ENCODE measurements at regions not wholly inside any gene's neighbourhood (a gene's known extent, or its start where the extent isn't known, plus 50 kb on each side); places are given as distances from the start of the nearest gene placed in this dataset.

- H3K4me3 ChIP-seq (replicated peaks in 1 of 2; ENCODE audit: low read depth in 2 of 2, low read length in 2 of 2) = no peak overlapping the region
- TF ChIP-seq, protein P1, sequence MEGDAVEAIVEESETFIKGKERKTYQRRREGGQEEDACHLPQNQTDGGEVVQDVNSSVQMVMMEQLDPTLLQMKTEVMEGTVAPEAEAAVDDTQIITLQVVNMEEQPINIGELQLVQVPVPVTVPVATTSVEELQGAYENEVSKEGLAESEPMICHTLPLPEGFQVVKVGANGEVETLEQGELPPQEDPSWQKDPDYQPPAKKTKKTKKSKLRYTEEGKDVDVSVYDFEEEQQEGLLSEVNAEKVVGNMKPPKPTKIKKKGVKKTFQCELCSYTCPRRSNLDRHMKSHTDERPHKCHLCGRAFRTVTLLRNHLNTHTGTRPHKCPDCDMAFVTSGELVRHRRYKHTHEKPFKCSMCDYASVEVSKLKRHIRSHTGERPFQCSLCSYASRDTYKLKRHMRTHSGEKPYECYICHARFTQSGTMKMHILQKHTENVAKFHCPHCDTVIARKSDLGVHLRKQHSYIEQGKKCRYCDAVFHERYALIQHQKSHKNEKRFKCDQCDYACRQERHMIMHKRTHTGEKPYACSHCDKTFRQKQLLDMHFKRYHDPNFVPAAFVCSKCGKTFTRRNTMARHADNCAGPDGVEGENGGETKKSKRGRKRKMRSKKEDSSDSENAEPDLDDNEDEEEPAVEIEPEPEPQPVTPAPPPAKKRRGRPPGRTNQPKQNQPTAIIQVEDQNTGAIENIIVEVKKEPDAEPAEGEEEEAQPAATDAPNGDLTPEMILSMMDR (IDR thresholded peaks at IDR 0.05; ENCODE audit: low read depth, low read length) = no peak
- no peak for DNase-seq (ENCODE audit: low read depth in 2 of 2)
Observed at GRCh38 chr12:31822761-31823160, 93.9 kb upstream of the AMN1 start.

- H3K4me3 ChIP-seq (replicated peaks in 1 of 2; ENCODE audit: low read depth in 2 of 2, low read length in 2 of 2) = no peak overlapping the region
- no peak for DNase-seq (ENCODE audit: low read depth in 2 of 2)
- TF ChIP-seq, protein P1 (IDR thresholded peaks at IDR 0.05; ENCODE audit: low read depth, low read length) = no peak
Observed at GRCh38 chr12:31821484-31821883, 92.7 kb upstream of the AMN1 start.

DNA sequence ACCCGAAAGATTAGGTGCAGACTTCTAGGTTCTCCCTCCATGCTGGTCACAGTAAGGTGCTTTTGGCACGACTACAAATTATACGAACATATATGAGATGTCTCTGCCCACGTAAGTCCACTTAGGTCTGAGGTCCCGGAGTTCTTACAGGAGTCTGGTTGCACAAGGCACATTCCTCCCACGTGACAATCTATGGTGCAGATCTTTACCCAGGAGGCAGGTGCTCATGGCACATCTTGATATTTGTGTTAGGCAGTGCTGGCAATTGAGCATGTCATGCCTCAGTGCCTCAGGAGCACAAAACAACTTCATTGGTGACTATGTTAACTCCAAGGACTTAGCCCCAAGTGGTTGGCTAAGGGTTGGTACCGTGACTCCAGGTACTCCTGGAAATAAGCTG lies 92.0 kb upstream of the AMN1 start:
- TF ChIP-seq, protein P1 (IDR thresholded peaks at IDR 0.05; ENCODE audit: low read depth, low read length) = no peak
- no peak overlapping the region for H3K4me3 ChIP-seq (replicated peaks in 1 of 2; ENCODE audit: low read depth in 2 of 2, low read length in 2 of 2)
- no peak for DNase-seq (ENCODE audit: low read depth in 2 of 2)

GRCh38 chr12:31819427-31819826 lies 90.6 kb upstream of the AMN1 start:
- DNase-seq (ENCODE audit: low read depth in 2 of 2) = peak; percentile 21 to 65
- H3K4me3 ChIP-seq (replicated peaks in 1 of 2; ENCODE audit: low read depth in 2 of 2, low read length in 2 of 2) = no peak overlapping the region
- TF ChIP-seq, protein P1 (IDR thresholded peaks at IDR 0.05; ENCODE audit: low read depth, low read length) = no peak

- TF ChIP-seq, protein P1 (IDR thresholded peaks at IDR 0.05; ENCODE audit: low read depth, low read length) = no peak
- no peak overlapping the region for H3K4me3 ChIP-seq (replicated peaks in 1 of 2; ENCODE audit: low read depth in 2 of 2, low read length in 2 of 2)
- no peak for DNase-seq (ENCODE audit: low read depth in 2 of 2)
Observed at GRCh38 chr12:31818623-31819268, 89.9 kb upstream of the AMN1 start.

GRCh38 chr12:31817120-31817519 lies 88.3 kb upstream of the AMN1 start:
- H3K4me3 ChIP-seq (replicated peaks in 1 of 2; ENCODE audit: low read depth in 2 of 2, low read length in 2 of 2) = no peak overlapping the region
- no peak for DNase-seq (ENCODE audit: low read depth in 2 of 2)
- TF ChIP-seq, protein P1 (IDR thresholded peaks at IDR 0.05; ENCODE audit: low read depth, low read length) = no peak

DNA sequence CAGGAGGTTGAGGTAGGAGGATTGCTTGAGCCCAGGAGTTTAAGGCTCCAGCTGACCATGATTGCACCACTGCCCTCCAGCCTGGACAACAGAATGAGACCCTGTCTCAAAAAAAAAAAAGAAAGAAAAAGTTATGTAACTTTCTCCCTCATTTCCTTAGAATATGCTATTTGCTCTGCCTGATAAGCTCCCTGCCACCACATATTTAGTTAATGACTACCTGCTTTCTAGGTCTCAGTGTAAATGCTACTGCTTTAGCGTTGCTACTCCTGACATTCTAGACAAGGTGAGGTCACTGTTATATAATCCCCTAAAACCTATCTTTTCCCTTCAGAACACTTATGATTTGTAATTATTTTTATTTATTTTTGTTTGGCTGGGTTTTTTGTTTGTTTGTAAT lies 86.3 kb upstream of the AMN1 start:
- H3K4me3 ChIP-seq (replicated peaks in 1 of 2; ENCODE audit: low read depth in 2 of 2, low read length in 2 of 2) = no peak overlapping the region
- TF ChIP-seq, protein P1 (IDR thresholded peaks at IDR 0.05; ENCODE audit: low read depth, low read length) = no peak
- no peak for DNase-seq (ENCODE audit: low read depth in 2 of 2)

All from cardiac fibroblast (primary cell).